BJ (cell line): ENCODE measurements at regions not wholly inside any gene's neighbourhood (a gene's known extent, or its start where the extent isn't known, plus 50 kb on each side); places are given as distances from the start of the nearest gene placed in this dataset.

Source experiments
- CTCF ChIA-PET: fragments of 350-600 bp; formaldehyde crosslinking; extraction: SDS; loops from one replicate; lab custom pipeline; 2021; ENCODE audit warnings: antibody characterized with exemption, inconsistent platforms; lab: Yijun Ruan, JAX
- POLR2A ChIA-PET: fragments of 300-600 bp; sonication (Branson Sonifier 250); formaldehyde crosslinking; extraction: SDS; loops from one replicate; lab custom pipeline; 2021; ENCODE audit warnings: antibody characterized with exemption; lab: Charles Lee
- DNase-seq: peaks from one replicate; pipeline ENCODE4 v3.0.0-alpha.2; 2011; ENCODE audit warnings: low read depth
- H3K27me3 ChIP-seq: 2 replicates; pipeline ENCODE4 v1.6.0; 2011; ENCODE audit warnings: low read length; ENCODE audit not compliant: control insufficient read depth, insufficient read depth
- H3K36me3 ChIP-seq: 2 replicates; pipeline ENCODE4 v1.5.1; 2011; ENCODE audit warnings: low read length; ENCODE audit not compliant: control insufficient read depth, insufficient read depth
- H3K4me3 ChIP-seq: 2 replicates; pipeline ENCODE4 v1.5.1; 2011; ENCODE audit warnings: low read depth, mild to moderate bottlenecking, control low read depth, low read length
- TF ChIP-seq, protein P1 (sequence below): IDR thresholded peaks from 2 replicates; pipeline ENCODE4 v1.5.1; 2011; ENCODE audit warnings: low read depth, mild to moderate bottlenecking, control low read depth, inconsistent platforms, low read length, moderate library complexity; ENCODE audit not compliant: insufficient read depth

DNA sequence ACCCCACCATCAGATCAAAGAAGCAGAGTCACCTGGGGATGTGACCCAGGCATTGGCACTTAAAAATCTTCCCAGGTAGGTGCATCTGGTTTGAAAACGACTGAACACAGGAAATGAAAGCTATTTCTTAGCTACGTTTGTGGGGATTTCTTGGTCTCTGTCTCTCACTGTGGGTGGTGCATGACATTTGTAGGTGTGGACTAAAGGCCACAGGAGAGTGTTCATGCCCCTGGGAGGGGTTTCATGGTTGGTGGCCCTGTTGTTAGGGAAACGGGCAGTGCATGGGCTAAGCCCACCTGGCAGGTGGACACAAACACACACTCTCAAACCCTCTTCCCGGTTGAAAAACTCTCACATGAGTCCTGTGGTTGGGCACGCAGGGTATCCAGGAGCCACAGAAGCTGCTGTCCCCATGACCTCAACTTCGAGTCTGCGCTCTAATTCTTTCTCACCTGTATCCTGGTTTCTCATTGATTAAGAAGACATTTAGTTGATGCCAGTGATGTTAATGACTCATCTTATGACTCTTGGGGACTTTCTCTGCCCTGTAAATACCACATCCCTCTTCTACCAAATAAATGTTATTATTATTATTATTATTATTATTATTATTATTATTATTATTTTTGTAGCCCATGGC lies 119.4 kb downstream of the MRPS6 start:
- no peaks in the 10 kb centered on the region for H3K27me3 ChIP-seq
- CTCF ChIA-PET = interaction anchor here (1.4 to 1.8 kb wide), 2 partner anchors 9 to 269 kb away, joined by 3 read pairs; no protein-coding TSS in a partner anchor
- no peak overlapping the region for H3K4me3 ChIP-seq
- POLR2A ChIA-PET = no interaction called here
- TF ChIP-seq, protein P1, sequence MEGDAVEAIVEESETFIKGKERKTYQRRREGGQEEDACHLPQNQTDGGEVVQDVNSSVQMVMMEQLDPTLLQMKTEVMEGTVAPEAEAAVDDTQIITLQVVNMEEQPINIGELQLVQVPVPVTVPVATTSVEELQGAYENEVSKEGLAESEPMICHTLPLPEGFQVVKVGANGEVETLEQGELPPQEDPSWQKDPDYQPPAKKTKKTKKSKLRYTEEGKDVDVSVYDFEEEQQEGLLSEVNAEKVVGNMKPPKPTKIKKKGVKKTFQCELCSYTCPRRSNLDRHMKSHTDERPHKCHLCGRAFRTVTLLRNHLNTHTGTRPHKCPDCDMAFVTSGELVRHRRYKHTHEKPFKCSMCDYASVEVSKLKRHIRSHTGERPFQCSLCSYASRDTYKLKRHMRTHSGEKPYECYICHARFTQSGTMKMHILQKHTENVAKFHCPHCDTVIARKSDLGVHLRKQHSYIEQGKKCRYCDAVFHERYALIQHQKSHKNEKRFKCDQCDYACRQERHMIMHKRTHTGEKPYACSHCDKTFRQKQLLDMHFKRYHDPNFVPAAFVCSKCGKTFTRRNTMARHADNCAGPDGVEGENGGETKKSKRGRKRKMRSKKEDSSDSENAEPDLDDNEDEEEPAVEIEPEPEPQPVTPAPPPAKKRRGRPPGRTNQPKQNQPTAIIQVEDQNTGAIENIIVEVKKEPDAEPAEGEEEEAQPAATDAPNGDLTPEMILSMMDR = no peak
- no peaks in the 10 kb centered on the region for H3K36me3 ChIP-seq
- DNase-seq = no peak

DNA sequence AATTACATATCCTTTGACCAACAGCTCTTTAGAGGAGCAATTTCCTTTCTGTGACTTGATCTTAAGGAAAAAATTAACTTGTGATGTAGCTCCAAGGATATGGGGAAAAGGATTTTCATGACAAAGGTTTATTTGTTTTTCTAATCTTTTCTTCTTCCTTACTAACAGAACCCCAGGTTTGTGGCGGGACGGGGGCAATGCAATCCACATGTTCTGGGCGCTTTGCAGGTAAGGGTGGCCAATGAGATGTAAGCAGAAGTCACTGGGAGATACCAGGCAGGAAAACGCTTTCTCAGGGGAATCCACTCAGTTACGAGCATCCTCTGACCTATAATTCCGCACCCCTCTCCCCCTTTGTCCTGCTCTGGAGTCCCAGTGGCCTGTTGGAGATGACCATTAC lies 122.0 kb downstream of the MRPS6 start:
- CTCF ChIA-PET = no interaction called here
- POLR2A ChIA-PET = no interaction called here
- TF ChIP-seq, protein P1 = no peak
- DNase-seq = no peak
- Histone ChIP-seq H3K36me3 (no peaks in the 10 kb centered on the region), H3K27me3 (no peaks in the 10 kb centered on the region), H3K4me3 (no peak overlapping the region)

DNA sequence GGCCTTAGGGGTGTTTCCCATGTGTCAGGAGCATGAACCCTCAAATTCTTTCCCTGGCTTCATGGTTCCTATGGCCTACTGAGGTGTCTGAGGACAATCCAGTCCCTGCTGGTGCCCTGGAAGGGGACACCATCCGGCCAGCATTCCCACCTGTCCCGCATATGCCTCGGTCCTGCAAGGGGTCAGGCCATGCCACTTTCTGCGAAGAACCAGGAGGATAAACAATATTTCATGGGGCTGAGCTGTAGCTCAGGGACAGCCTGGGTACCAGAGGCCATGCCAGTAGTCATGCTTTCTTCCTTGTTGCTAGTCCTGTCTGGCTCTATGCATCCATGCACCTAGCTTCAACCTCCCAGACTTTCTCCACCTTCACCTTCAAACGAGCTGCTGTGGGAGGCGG lies 123.6 kb downstream of the MRPS6 start:
- DNase-seq = no peak
- Histone ChIP-seq H3K36me3 (no peaks in the 10 kb centered on the region), H3K27me3 (no peaks in the 10 kb centered on the region), H3K4me3 (no peak overlapping the region)
- ChIA-PET CTCF (interaction anchor here (1.9 to 3.6 kb wide), 2 partner anchors 151 to 273 kb away, joined by 5 to 25 read pairs; no protein-coding TSS in a partner anchor), POLR2A (no interaction called here)
- TF ChIP-seq, protein P1 = no peak

DNA sequence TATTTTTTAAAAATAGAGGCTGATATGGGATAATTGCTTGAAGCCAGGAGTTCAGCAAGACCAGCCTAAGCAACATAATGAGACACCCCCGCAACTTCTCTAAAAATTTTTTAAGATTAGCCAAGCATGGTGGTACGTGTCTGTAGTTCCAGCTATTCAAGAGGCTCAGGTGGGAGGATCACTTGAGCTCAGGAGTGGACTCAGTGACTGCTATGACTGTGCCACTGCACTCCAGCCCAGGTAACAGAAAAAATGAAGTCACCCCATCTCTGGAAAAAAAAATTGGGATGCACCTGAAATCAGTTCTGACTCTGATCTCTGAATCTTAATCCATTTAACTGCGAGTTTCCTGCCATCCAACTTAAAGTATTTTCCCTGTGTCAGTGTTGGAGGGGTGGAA lies 124.2 kb downstream of the MRPS6 start:
- CTCF ChIA-PET = interaction anchor here (1.9 to 3.6 kb wide), 2 partner anchors 150 to 273 kb away, joined by 5 to 25 read pairs; no protein-coding TSS in a partner anchor
- no peaks in the 10 kb centered on the region for H3K27me3 ChIP-seq
- H3K4me3 ChIP-seq = no peak overlapping the region
- H3K36me3 ChIP-seq = no peaks in the 10 kb centered on the region
- POLR2A ChIA-PET = no interaction called here
- TF ChIP-seq, protein P1 = no peak
- no peak for DNase-seq

- ChIA-PET POLR2A (no interaction called here), CTCF (interaction anchor here (0.8 to 3.6 kb wide), 5 partner anchors 10 to 274 kb away, joined by 3 to 25 read pairs (median 3); no protein-coding TSS in a partner anchor)
- H3K4me3 ChIP-seq = no peak overlapping the region
- TF ChIP-seq, protein P1 = no peak
- no peak for DNase-seq
- H3K27me3 ChIP-seq = no peaks in the 10 kb centered on the region
- no peaks in the 10 kb centered on the region for H3K36me3 ChIP-seq
These were observed 125.1 kb downstream of the MRPS6 start for GRCh38 chr21:34198231-34199120.
